Activated T-helper 17 cell treated with anti-CD3 and anti-CD28 coated beads, Interleukin-2, amount 50 U/mL, for 72 hours (primary cell): ENCODE measurements at regions not wholly inside any gene's neighbourhood (a gene's known extent, or its start where the extent isn't known, plus 50 kb on each side); places are given as distances from the start of the nearest gene placed in this dataset.
A peak's percentile ranks its signal among the peaks of the same experiment; 100 is the strongest.

Source experiments
- ATAC-seq: fragments of 150-1000 bp; cut with Tn5 transposase; replicated peaks from 2 replicates; pipeline ENCODE4 v1.10.0; 2021; ENCODE audit warnings: mild to moderate bottlenecking, moderate library complexity
- H3K27ac Mint-ChIP-seq: one replicate; pipeline ENCODE4 v1.8.0; 2022; ENCODE audit warnings: mixed read lengths
- H3K27me3 Mint-ChIP-seq: one replicate; pipeline ENCODE4 v1.8.0; 2022; ENCODE audit warnings: mixed read lengths
- H3K36me3 Mint-ChIP-seq: one replicate; pipeline ENCODE4 v1.8.0; 2022; ENCODE audit warnings: low read depth, mild to moderate bottlenecking, mixed read lengths
- H3K4me1 Mint-ChIP-seq: one replicate; pipeline ENCODE4 v1.8.0; 2022; ENCODE audit warnings: mixed read lengths
- H3K4me3 Mint-ChIP-seq: one replicate; pipeline ENCODE4 v1.8.0; 2022; ENCODE audit warnings: mild to moderate bottlenecking, mixed read lengths
- H3K9me3 Mint-ChIP-seq: one replicate; pipeline ENCODE4 v1.8.0; 2022; ENCODE audit warnings: mixed read lengths

- H3K4me1 Mint-ChIP-seq: peaks cover 47% of the 10 kb centered on the region
- H3K27ac Mint-ChIP-seq: peak overlapping the region; percentile 90
- H3K36me3 Mint-ChIP-seq: no peaks in the 10 kb centered on the region
- ATAC-seq: no peak
- no peaks in the 10 kb centered on the region for H3K27me3 Mint-ChIP-seq
- H3K4me3 Mint-ChIP-seq: no peak overlapping the region
- peaks cover 9% of the 10 kb centered on the region for H3K9me3 Mint-ChIP-seq
These were observed 96.2 kb downstream of the BTG1 start for GRCh38 chr12:92049403-92049802.

- H3K4me3 Mint-ChIP-seq: peak overlapping the region; percentile 80
- no peaks in the 10 kb centered on the region for H3K27me3 Mint-ChIP-seq
- H3K27ac Mint-ChIP-seq: peak overlapping the region; percentile 90
- peaks cover 47% of the 10 kb centered on the region for H3K4me1 Mint-ChIP-seq
- peaks cover 6% of the 10 kb centered on the region for H3K9me3 Mint-ChIP-seq
- ATAC-seq: peak; percentile 76
- no peaks in the 10 kb centered on the region for H3K36me3 Mint-ChIP-seq
These were observed 98.2 kb downstream of the BTG1 start for GRCh38 chr12:92047393-92047826.

DNA sequence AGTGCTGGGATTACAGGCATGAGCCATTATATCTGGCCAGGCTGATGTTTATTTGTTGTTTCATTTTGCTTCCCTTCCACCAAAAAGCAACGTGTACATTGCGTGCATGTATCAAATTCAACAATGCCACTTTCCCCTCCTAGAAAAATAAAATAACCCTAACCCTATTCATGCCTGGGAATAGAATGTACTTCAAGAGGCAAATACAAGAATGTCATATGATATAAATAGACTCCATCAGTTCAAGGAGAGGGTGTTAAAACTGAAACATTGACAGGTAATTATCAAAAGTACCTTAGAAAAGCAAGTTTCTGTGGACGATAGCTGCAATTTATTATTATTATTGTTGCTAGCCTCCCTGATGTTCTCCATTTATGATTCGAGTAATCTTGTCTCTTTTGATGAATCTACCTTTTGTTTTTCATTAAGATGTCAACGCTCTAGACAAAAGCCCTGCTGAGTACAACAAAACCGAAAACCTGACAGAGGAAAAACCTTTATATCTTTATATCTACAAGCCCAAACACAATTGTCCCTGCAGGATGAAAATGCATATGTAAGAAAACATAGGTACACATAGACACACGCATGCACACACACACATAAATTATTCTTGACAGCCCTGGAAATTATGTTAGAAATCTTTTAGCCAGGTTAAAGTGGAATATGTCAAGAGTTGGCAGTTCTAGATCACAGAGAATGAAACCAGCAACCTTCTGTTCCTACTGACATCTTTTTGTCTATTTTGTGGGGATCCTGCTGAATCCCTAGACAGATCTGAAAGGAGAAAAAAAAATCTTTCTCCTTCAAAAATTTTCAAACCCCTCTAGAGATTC lies 98.9 kb downstream of the BTG1 start:
- Mint-ChIP-seq H3K4me1 (peaks cover 46% of the 10 kb centered on the region), H3K4me3 (peak overlapping the region; percentile 80), H3K36me3 (no peaks in the 10 kb centered on the region), H3K9me3 (peaks cover 6% of the 10 kb centered on the region), H3K27ac (peak overlapping the region; percentile 90), H3K27me3 (no peaks in the 10 kb centered on the region)
- peak; percentile 1 for ATAC-seq

GRCh38 chr12:92045852-92046251 lies 99.8 kb downstream of the BTG1 start:
- peaks cover 50% of the 10 kb centered on the region for H3K4me1 Mint-ChIP-seq

GRCh38 chr12:92044435-92044834 lies 101.2 kb downstream of the BTG1 start:
- peak; percentile 53 for ATAC-seq
- no peaks in the 10 kb centered on the region for H3K36me3 Mint-ChIP-seq
- peaks cover 45% of the 10 kb centered on the region for H3K4me1 Mint-ChIP-seq
- H3K27me3 Mint-ChIP-seq: no peaks in the 10 kb centered on the region
- H3K27ac Mint-ChIP-seq: peak overlapping the region; percentile 73
- H3K9me3 Mint-ChIP-seq: peaks cover 6% of the 10 kb centered on the region
- peak overlapping the region; percentile 60 for H3K4me3 Mint-ChIP-seq

More at GRCh38 chr12:92045852-92046251, 99.8 kb downstream of the BTG1 start:
- Mint-ChIP-seq H3K36me3 (no peaks in the 10 kb centered on the region), H3K27me3 (no peaks in the 10 kb centered on the region), H3K27ac (peak overlapping the region; percentile 90), H3K9me3 (peaks cover 6% of the 10 kb centered on the region), H3K4me3 (peak overlapping the region; percentile 80)
- peak; percentile 33 for ATAC-seq

DNA sequence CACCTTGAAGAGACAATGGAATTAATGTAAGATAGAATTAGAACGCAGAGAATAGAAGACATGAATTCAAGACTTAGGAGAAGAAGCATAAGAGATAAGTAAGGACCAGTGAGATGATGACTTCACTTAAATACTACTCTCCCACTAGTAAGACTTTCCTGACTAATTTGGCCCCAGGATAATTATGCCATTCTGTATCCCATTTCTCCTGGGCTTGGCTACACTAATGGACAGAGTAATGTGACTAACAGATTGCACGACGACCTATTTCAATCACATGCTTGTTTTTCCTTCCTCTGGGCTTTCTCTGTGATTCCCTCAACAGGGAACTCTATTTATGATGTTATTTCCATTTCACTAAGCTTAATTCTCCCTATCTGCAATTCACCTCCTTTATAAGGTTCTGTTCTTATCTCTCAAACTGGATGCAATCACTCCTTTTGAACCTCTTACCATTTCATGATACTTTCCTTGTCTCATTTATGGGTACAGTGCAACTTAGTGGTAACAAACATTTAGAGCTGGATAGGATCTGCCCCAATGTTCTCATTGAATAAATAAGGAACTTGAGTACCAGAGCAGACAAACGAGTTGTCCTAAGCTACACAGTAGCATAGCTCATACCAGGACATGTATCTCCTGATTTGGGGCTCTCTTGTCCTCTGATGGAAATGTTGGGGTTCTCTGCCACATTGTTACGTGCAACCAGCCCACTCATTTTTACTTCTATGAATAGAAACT lies 102.7 kb downstream of the BTG1 start:
- no peak for ATAC-seq
- Mint-ChIP-seq H3K27me3 (no peaks in the 10 kb centered on the region), H3K36me3 (no peaks in the 10 kb centered on the region), H3K27ac (no peak overlapping the region), H3K4me3 (no peak overlapping the region), H3K9me3 (peaks cover 3% of the 10 kb centered on the region), H3K4me1 (peaks cover 34% of the 10 kb centered on the region)

GRCh38 chr12:92041742-92042141 lies 103.9 kb downstream of the BTG1 start:
- ATAC-seq: no peak
- H3K9me3 Mint-ChIP-seq: peaks cover 3% of the 10 kb centered on the region
- peaks cover 34% of the 10 kb centered on the region for H3K4me1 Mint-ChIP-seq
- no peaks in the 10 kb centered on the region for H3K36me3 Mint-ChIP-seq
- no peaks in the 10 kb centered on the region for H3K27me3 Mint-ChIP-seq
- no peak overlapping the region for H3K27ac Mint-ChIP-seq
- peak overlapping the region; percentile 20 for H3K4me3 Mint-ChIP-seq

DNA sequence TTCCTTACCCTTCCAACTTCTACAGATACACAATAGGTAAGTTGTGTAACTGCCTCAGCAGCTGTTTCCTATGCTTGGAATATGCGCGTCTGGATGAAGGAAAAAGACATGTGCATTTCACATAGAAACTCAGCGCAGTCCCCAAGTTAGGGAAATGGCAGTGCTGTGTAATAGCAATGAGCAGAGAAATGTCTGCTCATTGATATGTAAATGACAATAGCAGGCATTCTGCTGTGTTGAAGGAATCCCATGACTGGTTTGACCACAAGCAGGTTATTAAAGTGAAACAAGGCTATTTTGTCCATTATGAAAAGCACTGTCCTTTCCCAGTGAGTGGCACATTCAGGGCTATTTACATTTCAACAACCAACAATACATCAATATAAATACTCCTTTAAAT lies 106.6 kb downstream of the BTG1 start:
- Mint-ChIP-seq H3K27me3 (no peaks in the 10 kb centered on the region), H3K4me1 (peaks cover 44% of the 10 kb centered on the region), H3K36me3 (peaks cover 6% of the 10 kb centered on the region), H3K27ac (no peak overlapping the region), H3K9me3 (peaks cover 3% of the 10 kb centered on the region), H3K4me3 (no peak overlapping the region)
- ATAC-seq: no peak

DNA sequence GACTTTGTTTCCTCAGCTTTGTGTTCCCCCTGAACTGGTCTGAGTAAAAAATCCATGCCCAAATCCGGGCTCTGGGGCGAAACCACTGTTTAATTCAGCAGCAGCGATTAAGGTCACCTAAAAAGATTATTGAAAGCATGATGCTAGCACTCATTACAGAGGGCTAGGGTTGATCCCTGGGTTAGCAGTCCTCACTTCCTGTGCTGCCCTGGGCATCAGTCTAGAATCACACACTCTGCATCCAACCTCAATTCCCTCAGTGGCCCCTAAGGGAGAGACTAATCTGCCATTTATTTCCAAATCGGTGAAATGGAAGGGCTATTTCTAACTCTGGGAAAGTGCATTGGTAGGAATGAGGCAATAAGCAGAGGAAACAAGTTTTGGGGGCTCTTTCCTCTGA lies 107.2 kb downstream of the BTG1 start:
- Mint-ChIP-seq H3K27ac (peak overlapping the region; percentile 96), H3K4me1 (peaks cover 47% of the 10 kb centered on the region), H3K9me3 (peaks cover 3% of the 10 kb centered on the region), H3K27me3 (no peaks in the 10 kb centered on the region), H3K4me3 (no peak overlapping the region), H3K36me3 (peaks cover 6% of the 10 kb centered on the region)
- no peak for ATAC-seq

DNA sequence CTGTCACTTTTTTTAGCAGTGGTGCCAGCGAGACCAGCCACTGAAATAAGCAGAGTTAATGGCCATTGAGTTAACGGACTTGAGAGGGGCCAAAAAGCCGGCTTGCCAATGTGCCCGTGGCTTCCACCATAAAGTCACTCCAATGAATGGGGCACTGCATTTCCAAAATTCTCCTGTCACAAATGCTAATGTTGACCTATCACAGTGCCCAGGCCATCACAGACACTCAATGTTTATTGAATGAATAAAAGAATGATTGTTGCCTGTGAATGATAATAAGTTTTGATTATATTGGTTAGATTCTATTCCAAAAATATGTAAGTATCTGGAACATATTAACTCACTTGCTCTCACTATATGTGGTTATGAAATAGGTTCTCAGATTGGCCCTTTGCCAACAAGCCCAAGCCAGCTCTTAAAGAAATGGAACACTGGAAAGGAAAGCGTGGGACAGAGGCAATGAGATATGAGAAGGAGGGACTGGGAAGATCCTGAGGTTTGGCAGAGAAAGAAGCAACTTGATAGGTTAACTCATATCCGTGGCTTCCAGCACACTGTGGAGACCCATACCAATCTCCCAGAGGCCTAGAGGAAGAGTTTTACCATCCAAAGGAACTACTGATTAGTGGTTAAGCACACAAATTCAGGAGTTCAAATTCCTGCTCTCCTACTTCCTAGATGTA lies 108.7 kb downstream of the BTG1 start:
- H3K4me3 Mint-ChIP-seq: peak overlapping the region; percentile 38
- peaks cover 6% of the 10 kb centered on the region for H3K36me3 Mint-ChIP-seq
- no peak for ATAC-seq
- peaks cover 45% of the 10 kb centered on the region for H3K4me1 Mint-ChIP-seq
- H3K27me3 Mint-ChIP-seq: no peaks in the 10 kb centered on the region
- peak overlapping the region; percentile 96 for H3K27ac Mint-ChIP-seq
- H3K9me3 Mint-ChIP-seq: peaks cover 3% of the 10 kb centered on the region

DNA sequence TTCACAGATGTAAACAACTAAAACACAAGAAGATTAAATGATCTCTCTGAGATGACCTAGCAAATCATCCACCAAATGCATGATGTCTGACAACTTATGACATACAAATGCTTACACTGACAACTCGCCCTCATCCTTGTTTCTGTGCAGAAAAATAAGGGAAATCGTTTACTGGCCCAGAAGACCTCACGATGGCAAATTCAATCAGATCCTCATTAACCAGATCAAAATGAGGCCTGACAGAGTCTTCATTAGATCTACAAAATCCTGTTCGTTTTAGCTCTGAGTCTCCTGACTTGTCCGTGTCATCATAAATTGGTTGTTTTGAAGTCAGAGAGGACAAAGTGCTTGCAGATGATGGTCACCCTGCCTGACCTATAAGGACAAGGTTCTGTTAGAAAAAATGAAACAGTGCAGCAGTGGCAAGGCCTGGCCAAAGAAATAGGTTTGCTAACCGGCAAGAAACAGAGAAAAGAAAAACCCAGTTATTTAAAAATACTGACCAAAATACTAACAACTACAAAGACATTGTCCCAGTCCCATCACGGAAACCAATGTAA lies 109.5 kb downstream of the BTG1 start:
- Mint-ChIP-seq H3K27me3 (no peaks in the 10 kb centered on the region), H3K36me3 (peaks cover 6% of the 10 kb centered on the region), H3K4me3 (peak overlapping the region; percentile 98), H3K27ac (peak overlapping the region; percentile 96), H3K9me3 (peaks cover 3% of the 10 kb centered on the region), H3K4me1 (peaks cover 47% of the 10 kb centered on the region)
- no peak for ATAC-seq

- H3K36me3 Mint-ChIP-seq: peaks cover 6% of the 10 kb centered on the region
- peak overlapping the region; percentile 96 for H3K27ac Mint-ChIP-seq
- peaks cover 3% of the 10 kb centered on the region for H3K9me3 Mint-ChIP-seq
- H3K4me1 Mint-ChIP-seq: peaks cover 46% of the 10 kb centered on the region
- ATAC-seq: peak; percentile 10
- H3K27me3 Mint-ChIP-seq: no peaks in the 10 kb centered on the region
- peak overlapping the region; percentile 98 for H3K4me3 Mint-ChIP-seq
These were observed 110.2 kb downstream of the BTG1 start for GRCh38 chr12:92035477-92035876.

- Mint-ChIP-seq H3K9me3 (peaks cover 3% of the 10 kb centered on the region), H3K27ac (peak overlapping the region; percentile 96), H3K4me3 (peak overlapping the region; percentile 98), H3K27me3 (no peaks in the 10 kb centered on the region), H3K36me3 (peaks cover 6% of the 10 kb centered on the region), H3K4me1 (peaks cover 48% of the 10 kb centered on the region)
- ATAC-seq: peak; percentile 55
These were observed 110.7 kb downstream of the BTG1 start for GRCh38 chr12:92034858-92035401.

DNA sequence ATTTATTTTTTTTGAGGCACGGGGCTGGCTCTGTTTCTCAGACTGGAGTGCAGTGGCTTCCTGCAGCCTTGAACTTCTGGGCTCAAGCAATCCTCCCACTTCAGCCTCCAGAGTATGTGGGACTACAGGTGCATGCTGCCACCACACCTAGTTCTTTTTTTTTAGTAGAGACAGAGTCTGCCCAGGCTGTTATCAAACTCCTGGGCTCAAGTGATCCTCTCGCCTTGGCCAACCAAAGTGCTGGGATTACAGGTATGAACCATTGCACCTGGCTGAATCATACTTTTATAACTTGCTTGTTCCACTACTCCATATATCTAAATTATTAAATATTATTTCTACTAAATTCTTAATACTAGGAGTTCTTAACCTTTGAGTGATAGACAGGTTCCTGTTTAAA lies 111.6 kb downstream of the BTG1 start:
- Mint-ChIP-seq H3K9me3 (peaks cover 3% of the 10 kb centered on the region), H3K36me3 (peaks cover 6% of the 10 kb centered on the region), H3K4me1 (peaks cover 57% of the 10 kb centered on the region), H3K27me3 (no peaks in the 10 kb centered on the region), H3K4me3 (peak overlapping the region; percentile 98), H3K27ac (peak overlapping the region; percentile 96)
- ATAC-seq: no peak
